Aorta (tissue), 5 donors: ENCODE measurements at regions not wholly inside any gene's neighbourhood (a gene's known extent, or its start where the extent isn't known, plus 50 kb on each side); places are given as distances from the start of the nearest gene placed in this dataset.

Experiments
- ATAC-seq: fragments of 200-7000 bp; cut with Tn5 transposase; one replicate; pipeline ENCODE4 v1.9.1; 2022; ENCODE audit warnings: moderate library complexity; ENCODE audit not compliant: low FRiP score
- DNase-seq, 2 donors: peaks; one replicate each; pipeline ENCODE4 v3.0.0-alpha.2; 2020
- H3K27ac ChIP-seq, 2 donors: one replicate each; pipeline ENCODE4 v1.5.1; 2013; ENCODE audit warnings: low read length in 2 of 2, mild to moderate bottlenecking in 2 of 2, moderate library complexity in 2 of 2, control low read depth in 1 of 2, inconsistent platforms in 1 of 2, low read depth in 1 of 2
- H3K27me3 ChIP-seq, 2 donors: one replicate each; pipeline ENCODE4 v1.6.1; 2013; ENCODE audit warnings: control low read depth in 1 of 2, low read length in 1 of 2, mild to moderate bottlenecking in 1 of 2, moderate library complexity in 1 of 2; ENCODE audit not compliant: insufficient read depth in 2 of 2, control insufficient read depth in 1 of 2
- H3K36me3 ChIP-seq, 2 donors: one replicate each; pipeline ENCODE4 v1.6.1; 2013; ENCODE audit warnings: control low read depth in 1 of 2, low read length in 1 of 2, mild to moderate bottlenecking in 1 of 2; ENCODE audit not compliant: insufficient read depth in 2 of 2, control insufficient read depth in 1 of 2
- H3K4me1 ChIP-seq, 2 donors: one replicate each; pipeline ENCODE4 v1.6.1; 2013; ENCODE audit warnings: low read length in 2 of 2, control low read depth in 1 of 2, mild to moderate bottlenecking in 1 of 2, moderate library complexity in 1 of 2; ENCODE audit not compliant: insufficient read depth in 2 of 2, control insufficient read depth in 1 of 2
- H3K4me3 ChIP-seq, 2 donors: one replicate each; pipeline ENCODE4 v1.5.1; 2013; ENCODE audit warnings: low read length in 2 of 2, control low read depth in 1 of 2, mild to moderate bottlenecking in 1 of 2
- H3K9me3 ChIP-seq: one replicate; pipeline ENCODE4 v1.6.1; 2013; ENCODE audit warnings: mild to moderate bottlenecking, low read length; ENCODE audit not compliant: control insufficient read depth
- WGBS, 2 donors: extraction: QIAGEN DNeasy Blood & Tissue Kit; methylation state at CpG; one replicate each; pipeline ENCODE4 v1.1.7; 2013; 5-methylcytosine and 5-hydroxymethylcytosine counted together
- intact Hi-C, 2 donors: fragments of 100-400 bp; cut with DNase I; formaldehyde crosslinking; loops; one replicate each; pipeline versions ENCODE4 v1.14.2 to v1.15.0; 2022
- donor health status: healthy with polysubstance abuse.
- donor health status: Bipolar disorder and iron deficiency.
- donor health status: DM: no; HTN: no; CAD: no.
- donor health status: DM: no; HTN: no; CAD: no.
- donor health status: DM: yes; HTN: yes; CAD: no.

- Histone ChIP-seq H3K4me1 (no peaks in the 10 kb centered on the region), H3K27ac (no peak overlapping the region), H3K27me3 (no peaks in the 10 kb centered on the region), H3K36me3 (no peaks in the 10 kb centered on the region), H3K4me3 (no peak overlapping the region), H3K9me3 (peaks cover 3% of the 10 kb centered on the region)
- intact Hi-C loops: no loop called here
- WGBS, 2 donors: 12% methylated on average over 3 of the region's 3 CpGs
- DNase-seq (no peak), ATAC-seq (no peak)
Observed at GRCh38 chr9:31776471-31776870, 608.0 kb upstream of the ACO1 start.

GRCh38 chr9:31783491-31783890 lies 601.0 kb upstream of the ACO1 start:
- no peaks in the 10 kb centered on the region for H3K36me3 ChIP-seq
- no peak overlapping the region for H3K27ac ChIP-seq
- intact Hi-C loops: no loop called here
- no peak for DNase-seq
- H3K27me3 ChIP-seq: no peaks in the 10 kb centered on the region
- no peaks in the 10 kb centered on the region for H3K4me1 ChIP-seq
- WGBS, 2 donors: 57 to 59% methylated on average over 2 of the region's 2 CpGs
- H3K9me3 ChIP-seq: peaks cover 3% of the 10 kb centered on the region
- H3K4me3 ChIP-seq: no peak overlapping the region
- no peak for ATAC-seq

GRCh38 chr9:31790720-31791119 lies 593.7 kb upstream of the ACO1 start:
- DNase-seq: no peak
- Histone ChIP-seq H3K4me1 (no peaks in the 10 kb centered on the region), H3K36me3 (no peaks in the 10 kb centered on the region), H3K27ac (no peak overlapping the region), H3K9me3 (no peaks in the 10 kb centered on the region), H3K4me3 (no peak overlapping the region), H3K27me3 (no peaks in the 10 kb centered on the region)
- WGBS, 2 donors: 86% methylated on average over 8 of the region's 8 CpGs
- intact Hi-C loops: no loop called here
- ATAC-seq: no peak

GRCh38 chr9:31799953-31800609 lies 584.4 kb upstream of the ACO1 start:
- Histone ChIP-seq H3K27me3 (no peaks in the 10 kb centered on the region), H3K4me1 (no peaks in the 10 kb centered on the region), H3K27ac (no peak overlapping the region), H3K9me3 (no peaks in the 10 kb centered on the region), H3K36me3 (no peaks in the 10 kb centered on the region), H3K4me3 (no peak overlapping the region)
- intact Hi-C loops: no loop called here
- ATAC-seq (no peak), DNase-seq (no peak)
- WGBS, 2 donors: 17 to 22% methylated on average over 2 of the region's 2 CpGs

- Histone ChIP-seq H3K9me3 (no peaks in the 10 kb centered on the region), H3K4me1 (no peaks in the 10 kb centered on the region), H3K27ac (no peak overlapping the region), H3K4me3 (no peak overlapping the region), H3K36me3 (no peaks in the 10 kb centered on the region), H3K27me3 (no peaks in the 10 kb centered on the region)
- intact Hi-C loops: no loop called here
- no peak for DNase-seq
- WGBS, 2 donors: 79 to 84% methylated on average over 17 of the region's 17 CpGs
- peak; percentile 19 for ATAC-seq
Observed at GRCh38 chr9:31807574-31808256, 576.7 kb upstream of the ACO1 start.

- H3K4me1 ChIP-seq: no peaks in the 10 kb centered on the region
- no peak for ATAC-seq
- WGBS, 2 donors: 87 to 88% methylated on average over 9 of the region's 9 CpGs
- no peak overlapping the region for H3K27ac ChIP-seq
- DNase-seq: no peak
- H3K9me3 ChIP-seq: no peaks in the 10 kb centered on the region
- intact Hi-C loops: no loop called here
- no peak overlapping the region for H3K4me3 ChIP-seq
- H3K36me3 ChIP-seq: no peaks in the 10 kb centered on the region
- H3K27me3 ChIP-seq: no peaks in the 10 kb centered on the region
Observed at GRCh38 chr9:31808766-31809165, 575.7 kb upstream of the ACO1 start.

- intact Hi-C loops: no loop called here
- H3K4me3 ChIP-seq: no peak overlapping the region
- H3K27ac ChIP-seq: no peak overlapping the region
- H3K27me3 ChIP-seq: no peaks in the 10 kb centered on the region
- DNase-seq (no peak), ATAC-seq (peak; percentile 10)
- no peaks in the 10 kb centered on the region for H3K36me3 ChIP-seq
- H3K4me1 ChIP-seq: no peaks in the 10 kb centered on the region
- no peaks in the 10 kb centered on the region for H3K9me3 ChIP-seq
- 83 to 86% methylated on average over 4 of the region's 4 CpGs for WGBS, 2 donors
Observed at GRCh38 chr9:31820426-31820825, 564.0 kb upstream of the ACO1 start.

GRCh38 chr9:31821583-31821982 lies 562.9 kb upstream of the ACO1 start:
- 78% methylated on average over 6 of the region's 6 CpGs for WGBS, 2 donors
- intact Hi-C loops: no loop called here
- Histone ChIP-seq H3K36me3 (no peaks in the 10 kb centered on the region), H3K4me3 (no peak overlapping the region), H3K4me1 (no peaks in the 10 kb centered on the region), H3K27ac (no peak overlapping the region), H3K27me3 (no peaks in the 10 kb centered on the region), H3K9me3 (no peaks in the 10 kb centered on the region)
- DNase-seq: no peak
- peak; percentile 9 for ATAC-seq

GRCh38 chr9:31823365-31823764 lies 561.1 kb upstream of the ACO1 start:
- Histone ChIP-seq H3K27me3 (no peaks in the 10 kb centered on the region), H3K4me3 (no peak overlapping the region), H3K9me3 (no peaks in the 10 kb centered on the region), H3K4me1 (no peaks in the 10 kb centered on the region), H3K27ac (no peak overlapping the region), H3K36me3 (no peaks in the 10 kb centered on the region)
- DNase-seq (no peak), ATAC-seq (no peak)
- 80 to 88% methylated on average over 2 of the region's 2 CpGs for WGBS, 2 donors
- intact Hi-C loops: no loop called here
